Left ventricle myocardium inferior (tissue), 1 donor: ENCODE measurements at regions not wholly inside any gene's neighbourhood (a gene's known extent, or its start where the extent isn't known, plus 50 kb on each side); places are given as distances from the start of the nearest gene placed in this dataset.

Experiments used
- DNase-seq: peaks from one replicate; pipeline ENCODE4 v3.0.0-alpha.2; 2020
- H3K27ac ChIP-seq: fragments of 200-600 bp; replicated peaks from 2 replicates; pipeline ENCODE4 v1.8.0; 2021
- H3K27me3 ChIP-seq: fragments of 200-600 bp; 2 replicates; pipeline ENCODE4 v1.8.0; 2021; ENCODE audit warnings: low read depth
- H3K36me3 ChIP-seq: fragments of 200-600 bp; 2 replicates; pipeline ENCODE4 v1.8.0; 2021
- H3K4me1 ChIP-seq: fragments of 200-600 bp; 2 replicates; pipeline ENCODE4 v1.8.0; 2021
- H3K4me3 ChIP-seq: fragments of 200-600 bp; 2 replicates; pipeline ENCODE4 v1.8.0; 2021; ENCODE audit warnings: mild to moderate bottlenecking, moderate library complexity
- H3K9me3 ChIP-seq: fragments of 200-600 bp; replicated peaks from 2 replicates; pipeline ENCODE4 v1.8.0; 2021
- intact Hi-C: fragments of 100-400 bp; cut with micrococcal nuclease; formaldehyde crosslinking; loops from one replicate; pipeline ENCODE4 v1.11.0; 2022
- TF ChIP-seq, protein P1 (sequence below): fragments of 200-600 bp; IDR thresholded peaks from 2 replicates; pipeline ENCODE4 v1.8.0; 2021; ENCODE audit warnings: antibody characterized with exemption, mild to moderate bottlenecking, borderline replicate concordance
- donor health status: DM: no; HTN: yes; CAD: no; lungs with severe emphysema.

DNA sequence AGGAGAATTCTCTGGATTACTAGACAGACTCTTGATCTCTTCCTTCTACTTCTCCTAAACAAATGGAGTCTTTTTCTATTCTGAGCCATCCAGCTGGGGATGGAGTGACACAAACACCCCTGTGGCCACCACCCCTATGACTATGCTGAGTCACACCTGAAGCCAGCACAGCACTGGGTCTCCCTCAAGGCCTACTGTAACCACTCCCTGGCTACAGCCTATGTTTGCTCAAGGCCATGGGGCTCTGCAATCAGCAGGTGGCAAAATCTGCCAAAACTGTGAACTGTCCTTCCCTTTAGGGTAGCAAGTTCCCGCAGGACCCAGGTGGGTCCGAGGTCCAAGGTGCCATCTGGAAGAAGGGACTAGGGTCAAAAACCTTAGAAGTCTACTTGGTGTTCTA lies 132.3 kb downstream of the TINAG start:
- no peak overlapping the region for H3K4me3 ChIP-seq
- TF ChIP-seq, protein P1, sequence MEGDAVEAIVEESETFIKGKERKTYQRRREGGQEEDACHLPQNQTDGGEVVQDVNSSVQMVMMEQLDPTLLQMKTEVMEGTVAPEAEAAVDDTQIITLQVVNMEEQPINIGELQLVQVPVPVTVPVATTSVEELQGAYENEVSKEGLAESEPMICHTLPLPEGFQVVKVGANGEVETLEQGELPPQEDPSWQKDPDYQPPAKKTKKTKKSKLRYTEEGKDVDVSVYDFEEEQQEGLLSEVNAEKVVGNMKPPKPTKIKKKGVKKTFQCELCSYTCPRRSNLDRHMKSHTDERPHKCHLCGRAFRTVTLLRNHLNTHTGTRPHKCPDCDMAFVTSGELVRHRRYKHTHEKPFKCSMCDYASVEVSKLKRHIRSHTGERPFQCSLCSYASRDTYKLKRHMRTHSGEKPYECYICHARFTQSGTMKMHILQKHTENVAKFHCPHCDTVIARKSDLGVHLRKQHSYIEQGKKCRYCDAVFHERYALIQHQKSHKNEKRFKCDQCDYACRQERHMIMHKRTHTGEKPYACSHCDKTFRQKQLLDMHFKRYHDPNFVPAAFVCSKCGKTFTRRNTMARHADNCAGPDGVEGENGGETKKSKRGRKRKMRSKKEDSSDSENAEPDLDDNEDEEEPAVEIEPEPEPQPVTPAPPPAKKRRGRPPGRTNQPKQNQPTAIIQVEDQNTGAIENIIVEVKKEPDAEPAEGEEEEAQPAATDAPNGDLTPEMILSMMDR: no peak
- DNase-seq: no peak
- no peaks in the 10 kb centered on the region for H3K27me3 ChIP-seq
- H3K36me3 ChIP-seq: no peaks in the 10 kb centered on the region
- intact Hi-C loops: no loop called here
- H3K9me3 ChIP-seq: no peaks in the 10 kb centered on the region
- H3K4me1 ChIP-seq: no peaks in the 10 kb centered on the region
- no peak overlapping the region for H3K27ac ChIP-seq

DNA sequence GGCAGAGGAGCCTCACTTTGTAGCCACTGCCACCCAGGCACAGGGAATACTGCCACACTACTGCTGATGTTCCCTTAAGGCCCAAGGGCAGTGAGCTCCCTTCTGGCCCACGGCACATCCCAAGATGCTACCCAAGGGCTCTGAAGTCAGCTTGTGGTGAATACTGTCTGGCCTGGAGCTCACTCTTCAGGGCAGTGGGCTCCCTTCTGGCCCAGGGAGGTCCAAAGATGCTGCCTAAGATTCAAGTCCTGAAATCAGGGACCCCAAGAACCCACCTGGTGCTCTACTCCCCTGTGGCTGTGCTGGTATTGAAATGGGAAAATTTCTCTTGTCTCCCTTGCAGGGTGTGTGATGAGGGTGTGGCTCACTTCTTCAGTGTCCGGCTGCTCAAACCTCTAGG lies 132.8 kb downstream of the TINAG start:
- Histone ChIP-seq H3K4me3 (no peak overlapping the region), H3K27ac (no peak overlapping the region), H3K27me3 (no peaks in the 10 kb centered on the region), H3K36me3 (no peaks in the 10 kb centered on the region), H3K9me3 (no peaks in the 10 kb centered on the region), H3K4me1 (no peaks in the 10 kb centered on the region)
- intact Hi-C loops: no loop called here
- TF ChIP-seq, protein P1: no peak
- DNase-seq: no peak

DNA sequence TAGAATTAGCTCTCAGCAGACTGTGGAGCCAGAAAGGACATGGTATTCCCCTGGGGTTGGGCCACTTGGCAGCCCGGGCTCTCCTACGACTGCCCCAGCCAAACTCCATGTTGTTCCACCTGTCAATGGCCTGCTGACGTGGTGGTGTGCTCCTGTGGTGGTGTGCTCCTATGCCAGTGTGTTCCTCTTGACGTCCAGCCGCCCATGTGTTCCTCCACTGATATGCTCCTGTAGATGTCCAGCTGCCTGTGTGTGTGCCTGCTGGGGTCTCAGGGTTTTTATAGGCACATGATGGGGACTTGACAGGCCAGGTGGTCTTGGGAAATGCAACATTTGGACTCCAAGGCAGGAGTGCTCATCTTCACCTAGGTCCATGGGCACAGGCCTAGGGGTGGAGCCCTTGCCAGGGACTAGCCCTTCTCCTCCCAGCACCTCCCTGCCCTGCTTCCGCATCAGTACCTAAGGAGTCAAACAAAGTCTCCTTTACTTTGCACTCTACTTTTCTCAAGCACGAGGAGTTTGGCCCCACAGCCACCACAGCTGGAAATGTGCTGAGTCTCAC lies 133.5 kb downstream of the TINAG start:
- TF ChIP-seq, protein P1: no peak
- intact Hi-C loops: no loop called here
- Histone ChIP-seq H3K27ac (no peak overlapping the region), H3K9me3 (no peaks in the 10 kb centered on the region), H3K4me1 (no peaks in the 10 kb centered on the region), H3K36me3 (no peaks in the 10 kb centered on the region), H3K4me3 (no peak overlapping the region), H3K27me3 (no peaks in the 10 kb centered on the region)
- no peak for DNase-seq

DNA sequence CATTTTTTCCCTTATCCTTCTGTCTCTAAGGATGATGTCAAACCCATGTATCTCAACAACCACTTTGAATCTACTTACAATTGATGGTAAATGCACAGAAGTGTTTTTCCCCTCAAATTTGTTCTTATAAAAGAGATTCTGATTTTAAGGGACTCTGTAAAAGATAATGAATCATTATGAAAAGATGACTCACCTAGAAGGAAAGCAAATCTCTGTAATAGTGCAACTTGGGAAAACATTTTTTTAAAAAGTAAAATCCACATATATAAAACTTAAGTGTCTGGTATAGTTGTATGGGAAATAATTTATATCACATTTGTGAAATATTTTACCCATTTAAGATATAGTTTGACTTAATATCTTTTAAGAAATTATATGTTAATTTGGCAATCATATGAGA lies 137.0 kb downstream of the TINAG start:
- Histone ChIP-seq H3K27ac (no peak overlapping the region), H3K9me3 (no peaks in the 10 kb centered on the region), H3K27me3 (no peaks in the 10 kb centered on the region), H3K4me1 (no peaks in the 10 kb centered on the region), H3K4me3 (no peak overlapping the region), H3K36me3 (no peaks in the 10 kb centered on the region)
- intact Hi-C loops: no loop called here
- TF ChIP-seq, protein P1: no peak
- no peak for DNase-seq

DNA sequence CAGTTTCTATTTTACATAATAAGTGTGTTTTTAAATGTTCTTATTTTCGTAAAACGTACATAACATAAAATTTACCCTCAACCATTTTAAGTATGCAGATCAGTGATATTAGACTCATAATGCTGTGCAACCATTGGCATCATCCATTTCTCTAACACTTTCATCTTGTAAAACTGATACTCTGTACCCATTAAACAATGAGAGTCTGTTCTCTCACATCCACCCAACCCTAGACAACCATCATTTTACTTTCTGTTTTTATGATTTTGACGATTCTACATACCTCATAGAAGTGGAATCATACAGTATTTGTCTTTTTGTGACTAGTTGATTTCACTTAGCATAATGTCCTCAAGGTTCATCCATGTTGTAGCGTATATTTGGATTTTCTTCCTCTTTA lies 140.4 kb downstream of the TINAG start:
- Histone ChIP-seq H3K27me3 (no peaks in the 10 kb centered on the region), H3K9me3 (no peaks in the 10 kb centered on the region), H3K36me3 (no peaks in the 10 kb centered on the region), H3K4me3 (no peak overlapping the region), H3K4me1 (no peaks in the 10 kb centered on the region), H3K27ac (no peak overlapping the region)
- no peak for DNase-seq
- TF ChIP-seq, protein P1: no peak
- intact Hi-C loops: no loop called here
